RWPE2 (cell line): ENCODE measurements at regions not wholly inside any gene's neighbourhood (a gene's known extent, or its start where the extent isn't known, plus 50 kb on each side); places are given as distances from the start of the nearest gene placed in this dataset.

Experiments
- ATAC-seq: fragments of 200-7000 bp; cut with Tn5 transposase; 3 replicates; pipeline ENCODE4 v1.9.1; 2021; ENCODE audit warnings: low read depth
- DNase-seq: peaks from one replicate; pipeline ENCODE4 v3.0.0-alpha.2; 2020; ENCODE audit warnings: low spot score
- H3K27ac ChIP-seq: fragments of 450-650 bp; 2 replicates; pipeline ENCODE4 v1.5.1; 2017; ENCODE audit warnings: mild to moderate bottlenecking; ENCODE audit not compliant: poor library complexity, severe bottlenecking
- H3K27me3 ChIP-seq: fragments of 250-450 bp; sonication (Bioruptor Pico); 2 replicates; pipeline ENCODE4 v1.5.1; 2021; ENCODE audit warnings: mild to moderate bottlenecking, moderate library complexity; ENCODE audit not compliant: insufficient read depth, poor library complexity, severe bottlenecking
- H3K36me3 ChIP-seq: fragments of 250-450 bp; sonication (Bioruptor Pico); 2 replicates; pipeline ENCODE4 v1.5.1; 2020; ENCODE audit warnings: low read depth, mild to moderate bottlenecking, moderate library complexity
- H3K4me1 ChIP-seq: fragments of 250-450 bp; sonication (Bioruptor Pico); 2 replicates; pipeline ENCODE4 v1.5.1; 2021; ENCODE audit warnings: mild to moderate bottlenecking, moderate library complexity; ENCODE audit not compliant: insufficient read depth, poor library complexity, severe bottlenecking
- H3K4me3 ChIP-seq: fragments of 250-450 bp; sonication (Bioruptor Pico); 2 replicates; pipeline ENCODE4 v1.5.1; 2021; ENCODE audit warnings: mild to moderate bottlenecking, moderate library complexity; ENCODE audit not compliant: severe bottlenecking
- H3K9me3 ChIP-seq: fragments of 250-450 bp; sonication (Bioruptor Pico); 2 replicates; pipeline ENCODE4 v1.5.1; 2021; ENCODE audit warnings: mild to moderate bottlenecking, moderate library complexity; ENCODE audit not compliant: severe bottlenecking
- CTCF ChIP-seq: fragments of 450-650 bp; IDR thresholded peaks from one replicate; pipeline ENCODE4 v1.5.1; 2017; ENCODE audit warnings: mild to moderate bottlenecking, moderate library complexity; ENCODE audit not compliant: poor library complexity, severe bottlenecking

DNA sequence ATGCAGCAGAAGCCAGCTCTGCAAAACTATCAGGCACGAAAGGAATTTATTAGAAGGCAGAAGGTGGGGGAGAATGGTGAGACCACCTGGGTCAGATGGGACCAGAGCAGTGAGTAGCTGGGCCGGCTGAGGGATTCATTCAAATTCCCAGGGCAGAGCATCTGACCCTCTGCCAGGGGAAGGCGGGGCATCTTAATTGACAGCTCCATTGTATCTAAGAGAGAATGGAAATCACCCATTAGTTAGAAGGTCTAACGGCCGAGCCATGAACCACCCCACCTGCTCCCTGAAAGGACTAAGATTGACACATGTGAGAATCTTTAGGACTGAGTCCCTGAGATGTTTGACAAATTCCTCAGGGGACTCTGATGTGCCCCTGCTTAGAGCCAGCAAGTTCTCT is 83.7 kb downstream of the PHETA1 start:
- no peaks in the 10 kb centered on the region for H3K36me3 ChIP-seq
- no peak overlapping the region for H3K27ac ChIP-seq
- no peaks in the 10 kb centered on the region for H3K27me3 ChIP-seq
- no peaks in the 10 kb centered on the region for H3K4me1 ChIP-seq
- H3K4me3 ChIP-seq, result no peak overlapping the region
- ATAC-seq (no peak), DNase-seq (no peak)
- no peaks in the 10 kb centered on the region for H3K9me3 ChIP-seq
- no peak for TF ChIP-seq CTCF

- no peaks in the 10 kb centered on the region for H3K4me1 ChIP-seq
- no peak overlapping the region for H3K4me3 ChIP-seq
- H3K9me3 ChIP-seq, result no peaks in the 10 kb centered on the region
- no peaks in the 10 kb centered on the region for H3K27me3 ChIP-seq
- H3K36me3 ChIP-seq, result no peaks in the 10 kb centered on the region
- no peak overlapping the region for H3K27ac ChIP-seq
- DNase-seq, result no peak
- no peak for TF ChIP-seq CTCF
- no peak for ATAC-seq
These were observed 84.2 kb downstream of the PHETA1 start for GRCh38 chr12:111284709-111285108.

DNA sequence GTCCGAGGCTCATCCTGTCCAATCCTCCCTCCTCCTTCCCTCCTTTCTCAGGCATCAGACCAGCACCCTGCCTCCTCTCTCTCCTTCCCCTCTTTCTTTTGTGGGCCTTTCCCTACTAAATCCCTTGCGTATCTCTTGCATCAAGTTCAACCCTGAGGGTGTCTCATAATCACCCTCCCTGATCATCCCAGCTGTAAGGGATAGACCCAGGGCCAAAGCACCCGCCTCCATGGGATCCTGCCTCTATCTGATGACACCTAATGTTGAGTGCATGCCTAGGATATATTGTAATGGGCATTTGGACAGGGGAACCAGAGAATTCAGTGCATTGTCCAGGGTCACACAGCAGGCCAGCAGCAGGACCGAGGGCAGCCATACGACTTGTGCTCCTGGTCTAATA is 84.9 kb downstream of the PHETA1 start:
- ATAC-seq, result no peak
- no peak overlapping the region for H3K27ac ChIP-seq
- H3K4me1 ChIP-seq, result no peaks in the 10 kb centered on the region
- no peaks in the 10 kb centered on the region for H3K36me3 ChIP-seq
- no peaks in the 10 kb centered on the region for H3K27me3 ChIP-seq
- H3K9me3 ChIP-seq, result no peaks in the 10 kb centered on the region
- DNase-seq, result no peak
- no peak for TF ChIP-seq CTCF
- no peak overlapping the region for H3K4me3 ChIP-seq

- Histone ChIP-seq H3K4me3 (no peak overlapping the region), H3K4me1 (no peaks in the 10 kb centered on the region), H3K36me3 (no peaks in the 10 kb centered on the region), H3K27me3 (no peaks in the 10 kb centered on the region), H3K27ac (no peak overlapping the region), H3K9me3 (no peaks in the 10 kb centered on the region)
- ATAC-seq, result no peak
- TF ChIP-seq CTCF, result no peak
- DNase-seq, result no peak
These were observed 85.4 kb downstream of the PHETA1 start for GRCh38 chr12:111283521-111283920.

DNA sequence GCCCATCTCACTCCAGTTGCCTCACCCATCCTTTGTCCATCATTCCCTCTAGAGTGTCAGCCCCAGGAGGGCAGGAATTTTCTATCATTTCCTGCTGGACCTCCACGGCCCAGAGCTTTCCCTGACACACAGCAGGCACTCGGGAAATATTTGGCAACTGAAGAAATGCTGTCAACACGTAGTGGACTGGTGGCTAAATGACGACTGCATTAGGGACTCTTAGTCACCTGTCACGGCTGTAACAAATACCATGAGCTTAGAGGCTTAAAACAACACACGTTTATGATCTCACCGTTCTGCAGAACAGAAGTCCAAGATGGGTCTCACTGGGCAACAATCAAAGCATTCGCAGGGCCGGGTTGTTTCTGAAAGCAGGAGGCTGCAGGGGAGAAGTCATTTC is 91.3 kb downstream of the PHETA1 start:
- Histone ChIP-seq H3K27me3 (no peaks in the 10 kb centered on the region), H3K27ac (no peak overlapping the region), H3K36me3 (no peaks in the 10 kb centered on the region), H3K4me3 (no peak overlapping the region), H3K9me3 (no peaks in the 10 kb centered on the region), H3K4me1 (no peaks in the 10 kb centered on the region)
- ATAC-seq (no peak), DNase-seq (no peak)
- TF ChIP-seq CTCF, result no peak
